GM23248 (cell line): ENCODE measurements at regions not wholly inside any gene's neighbourhood (a gene's known extent, or its start where the extent isn't known, plus 50 kb on each side); places are given as distances from the start of the nearest gene placed in this dataset.
"Not testable (repeated sequence)": the region's sequence is repeated elsewhere in the genome, so short reads cannot be mapped to it uniquely, and the experiment has no call there.

Experiments
- EZH2 ChIP-seq: fragments of 200-600 bp; sonication (generic); IDR thresholded peaks from 2 replicates; pipeline ENCODE4 v1.6.1; 2018; ENCODE audit warnings: antibody characterized with exemption, mild to moderate bottlenecking; ENCODE audit not compliant: insufficient read depth, poor library complexity, severe bottlenecking
- EZH2phosphoT487 ChIP-seq: fragments of 200-600 bp; sonication (generic); IDR thresholded peaks from 2 replicates; pipeline ENCODE4 v1.6.1; 2018; ENCODE audit warnings: antibody characterized with exemption, moderate library complexity, mild to moderate bottlenecking, low read depth; ENCODE audit not compliant: insufficient read depth

- TF ChIP-seq EZH2, EZH2phosphoT487: not testable (repeated sequence)
These were observed 159.1 kb downstream of the CYB561 start for GRCh38 chr17:63287006-63287405.
